ENCODE measurements at regions not wholly inside any gene's neighbourhood (a gene's known extent, or its start where the extent isn't known, plus 50 kb on each side); places are given as distances from the start of the nearest gene placed in this dataset.

- DNase-seq, result no peak
Observed at GRCh38 chr10:78785991-78786390, 282.8 kb upstream of the ZMIZ1 start.

DNA sequence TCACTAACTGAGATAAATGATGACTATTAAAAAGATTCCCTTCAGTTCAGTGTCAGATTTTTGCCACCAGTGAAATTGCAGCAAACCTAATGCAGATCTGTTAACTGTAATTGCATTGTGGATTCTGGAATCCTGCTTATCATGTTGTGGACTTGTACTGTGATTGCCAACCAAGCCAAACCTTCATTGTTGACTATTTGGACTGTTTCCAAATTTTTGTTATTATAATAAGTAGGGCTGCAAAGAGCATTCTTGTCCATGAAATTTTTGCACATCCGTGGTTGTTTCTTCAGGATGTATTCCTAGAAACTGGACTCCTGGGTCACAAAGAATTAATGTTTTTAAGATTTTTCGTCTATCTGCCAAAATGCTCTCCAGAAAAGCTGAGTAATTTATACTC, 281.6 kb upstream of the ZMIZ1 start:
- DNase-seq, result no peak

DNA sequence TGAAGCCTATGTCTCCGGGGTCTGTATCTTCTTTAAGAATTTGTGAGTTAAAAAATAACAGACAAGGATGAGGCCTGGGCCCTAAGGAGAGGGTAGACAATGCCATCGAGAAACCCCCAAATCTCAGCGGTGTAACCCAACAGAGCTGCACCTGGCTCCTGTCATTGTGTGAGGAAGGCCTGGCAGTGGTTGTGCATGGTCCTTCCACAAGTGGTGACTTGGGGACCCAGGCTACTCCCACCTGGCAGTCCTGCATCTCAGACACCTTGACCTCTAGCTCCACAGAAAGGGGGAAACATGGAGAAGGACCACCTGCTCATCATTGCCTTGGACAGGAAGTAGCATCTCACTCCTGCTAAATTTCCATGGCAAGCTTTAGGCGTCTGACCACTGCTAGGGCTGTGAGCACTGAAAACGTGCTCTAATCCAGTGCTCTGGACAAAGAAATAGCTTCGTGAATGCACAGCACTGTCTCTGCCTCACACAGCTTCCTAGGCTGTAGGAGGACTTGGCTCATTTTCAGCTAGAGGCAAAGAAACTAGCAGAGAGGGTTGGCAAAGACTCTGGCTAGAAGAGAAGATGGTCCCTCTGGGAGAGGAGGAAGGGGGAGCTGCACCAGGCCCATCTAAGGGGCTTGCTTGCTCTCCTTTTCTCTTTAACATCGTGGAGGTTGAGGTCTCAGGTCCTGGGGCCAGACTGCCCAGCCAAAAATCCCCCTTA, 273.9 kb upstream of the ZMIZ1 start:
- no peak for DNase-seq

GRCh38 chr10:78798976-78799730, 269.6 kb upstream of the ZMIZ1 start:
- no peak for DNase-seq

GRCh38 chr10:78800006-78800405, 268.8 kb upstream of the ZMIZ1 start:
- DNase-seq, result no peak

- DNase-seq, result no peak
Observed at GRCh38 chr10:78800535-78801320, 268.0 kb upstream of the ZMIZ1 start.

GRCh38 chr10:78802431-78802830, 266.3 kb upstream of the ZMIZ1 start:
- no peak for DNase-seq

DNA sequence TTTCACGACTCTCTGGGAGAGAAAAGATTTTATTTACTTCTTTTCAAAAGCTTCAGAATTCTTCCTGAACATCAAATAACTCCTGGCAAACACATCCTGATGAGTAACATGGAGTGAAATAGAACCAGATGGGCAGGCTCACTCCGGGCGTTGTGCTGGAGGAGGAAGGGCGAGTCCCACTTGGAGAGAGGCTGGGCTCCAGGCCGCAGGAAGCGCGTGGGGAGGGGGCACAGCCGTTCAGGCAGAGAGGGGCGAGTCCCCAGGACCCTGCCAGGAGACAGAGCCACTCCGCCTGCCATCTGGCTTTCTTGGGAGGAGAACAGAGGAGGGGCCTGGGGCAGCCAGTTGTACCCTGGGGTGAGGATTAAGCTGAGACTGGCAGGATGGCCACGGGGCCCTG, 265.9 kb upstream of the ZMIZ1 start:
- no peak for DNase-seq

GRCh38 chr10:78803710-78804109, 265.1 kb upstream of the ZMIZ1 start:
- no peak for DNase-seq

- DNase-seq, result no peak
Observed at GRCh38 chr10:78804411-78805032, 264.2 kb upstream of the ZMIZ1 start.

- DNase-seq, result no peak
Observed at GRCh38 chr10:78805176-78805575, 263.6 kb upstream of the ZMIZ1 start.

GRCh38 chr10:78806681-78807221, 262.0 kb upstream of the ZMIZ1 start:
- no peak for DNase-seq

DNA sequence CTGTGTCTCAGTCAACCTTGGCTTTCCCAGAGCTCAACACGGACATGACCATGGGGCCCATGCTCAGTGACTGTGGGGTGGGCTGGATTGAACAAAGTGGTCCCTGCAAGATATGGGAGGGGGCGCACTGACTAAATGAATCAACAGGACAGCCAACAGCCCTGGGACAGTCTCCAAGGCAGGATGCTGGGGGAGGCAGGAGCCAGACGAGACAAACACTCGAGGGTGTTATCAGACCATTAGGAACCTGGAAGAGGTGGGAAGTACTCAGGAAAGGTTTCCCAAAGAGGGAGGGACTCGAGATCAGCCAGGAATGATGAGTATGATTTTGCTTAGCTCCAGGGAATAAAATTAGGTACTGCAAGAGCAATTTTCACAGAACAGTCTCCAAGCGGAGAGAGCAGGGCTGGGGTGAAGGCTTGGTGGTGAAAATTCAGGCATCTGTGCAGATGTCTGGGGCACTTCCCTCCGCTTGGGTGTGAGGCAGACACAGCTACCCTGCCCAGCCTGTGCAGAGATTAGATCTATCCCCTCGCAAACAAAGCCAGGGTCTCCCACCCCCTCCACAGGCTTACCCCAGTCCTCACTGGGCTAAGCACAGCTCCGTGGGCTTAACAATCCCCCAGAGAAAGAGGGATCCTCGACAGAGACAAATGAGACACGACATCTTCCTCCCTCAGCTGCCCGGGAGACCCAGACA, 261.1 kb upstream of the ZMIZ1 start:
- DNase-seq, result no peak

- no peak for DNase-seq
Observed at GRCh38 chr10:78808286-78808685, 260.5 kb upstream of the ZMIZ1 start.

GRCh38 chr10:78808736-78809367, 259.9 kb upstream of the ZMIZ1 start:
- no peak for DNase-seq

- no peak for DNase-seq
Observed at GRCh38 chr10:78811174-78811573, 257.6 kb upstream of the ZMIZ1 start.

GRCh38 chr10:78812571-78813318, 256.0 kb upstream of the ZMIZ1 start:
- DNase-seq, result no peak

GRCh38 chr10:78813526-78813925, 255.2 kb upstream of the ZMIZ1 start:
- no peak for DNase-seq

- no peak for DNase-seq
Observed at GRCh38 chr10:78813998-78814399, 254.8 kb upstream of the ZMIZ1 start.

DNA sequence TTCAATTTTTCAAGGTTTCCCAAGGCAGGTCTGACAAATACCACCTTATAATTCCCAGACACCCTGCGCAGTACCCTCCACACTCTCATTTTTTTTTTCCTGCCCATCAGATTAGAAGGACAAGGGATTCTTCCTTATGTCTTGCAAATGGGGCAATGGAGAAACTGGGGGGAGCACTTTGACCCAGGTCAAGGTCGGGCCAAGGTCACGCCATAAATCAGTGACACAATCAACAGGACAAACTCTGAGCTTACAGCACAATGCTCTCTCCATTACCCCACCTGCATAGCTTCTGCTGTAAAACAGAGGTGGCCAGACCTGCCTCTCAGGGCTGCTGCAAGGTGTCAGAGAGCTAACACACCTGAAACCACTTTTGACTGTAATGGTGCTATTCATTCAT, 254.4 kb upstream of the ZMIZ1 start:
- DNase-seq, result no peak

GRCh38 chr10:78815702-78816334, 252.9 kb upstream of the ZMIZ1 start:
- DNase-seq, result no peak
